Sigmoid colon (tissue), 4 donors: ENCODE measurements at regions not wholly inside any gene's neighbourhood (a gene's known extent, or its start where the extent isn't known, plus 50 kb on each side); places are given as distances from the start of the nearest gene placed in this dataset.

Source experiments
- CTCF ChIP-seq, 4 experiments: fragments of 450-650 bp in 3 of 4; fragments of 200-600 bp in 1 of 4; IDR thresholded peaks; one replicate each; pipeline ENCODE4 v1.5.1; 2016 to 2019; ENCODE audit warnings: antibody characterized with exemption in 4 of 4, mild to moderate bottlenecking in 3 of 4, moderate library complexity in 2 of 4
- EP300 ChIP-seq, 4 donors: sonication (generic); formaldehyde crosslinking; IDR thresholded peaks; one replicate each; pipeline ENCODE4 v1.6.1; 2017; ENCODE audit warnings: antibody characterized with exemption in 4 of 4
- POLR2A ChIP-seq, 2 donors: fragments of 450-650 bp; IDR thresholded peaks; one replicate each; pipeline ENCODE4 v1.6.1; 2016; ENCODE audit warnings: antibody characterized with exemption in 2 of 2, mild to moderate bottlenecking in 2 of 2, moderate library complexity in 2 of 2
- POLR2AphosphoS5 ChIP-seq, 4 donors: sonication (generic); formaldehyde crosslinking; IDR thresholded peaks; one replicate each; pipeline ENCODE4 v1.6.1; 2017; ENCODE audit warnings: antibody characterized with exemption in 4 of 4

- TF ChIP-seq CTCF (IDR thresholded peaks at IDR 0.05) (no peak), EP300 (IDR thresholded peaks at IDR 0.05) (no peak), POLR2A (IDR thresholded peaks at IDR 0.05) (no peak), POLR2AphosphoS5 (IDR thresholded peaks at IDR 0.05) (no peak)
Measured at GRCh38 chr17:79218175-79218824, 143.7 kb downstream of the ENGASE start.
